Aorta (tissue), 5 donors: ENCODE measurements at regions not wholly inside any gene's neighbourhood (a gene's known extent, or its start where the extent isn't known, plus 50 kb on each side); places are given as distances from the start of the nearest gene placed in this dataset.
"Not testable (repeated sequence)": the region's sequence is repeated elsewhere in the genome, so short reads cannot be mapped to it uniquely, and the experiment has no call there.

Source experiments
- ATAC-seq: fragments of 200-7000 bp; cut with Tn5 transposase; one replicate; pipeline ENCODE4 v1.9.1; 2022; ENCODE audit warnings: moderate library complexity; ENCODE audit not compliant: low FRiP score
- DNase-seq, 2 donors: peaks; one replicate each; pipeline ENCODE4 v3.0.0-alpha.2; 2020
- H3K27ac ChIP-seq, 2 donors: one replicate each; pipeline ENCODE4 v1.5.1; 2013; ENCODE audit warnings: low read length in 2 of 2, mild to moderate bottlenecking in 2 of 2, moderate library complexity in 2 of 2, control low read depth in 1 of 2, inconsistent platforms in 1 of 2, low read depth in 1 of 2
- H3K27me3 ChIP-seq, 2 donors: one replicate each; pipeline ENCODE4 v1.6.1; 2013; ENCODE audit warnings: control low read depth in 1 of 2, low read length in 1 of 2, mild to moderate bottlenecking in 1 of 2, moderate library complexity in 1 of 2; ENCODE audit not compliant: insufficient read depth in 2 of 2, control insufficient read depth in 1 of 2
- H3K36me3 ChIP-seq, 2 donors: one replicate each; pipeline ENCODE4 v1.6.1; 2013; ENCODE audit warnings: control low read depth in 1 of 2, low read length in 1 of 2, mild to moderate bottlenecking in 1 of 2; ENCODE audit not compliant: insufficient read depth in 2 of 2, control insufficient read depth in 1 of 2
- H3K4me1 ChIP-seq, 2 donors: one replicate each; pipeline ENCODE4 v1.6.1; 2013; ENCODE audit warnings: low read length in 2 of 2, control low read depth in 1 of 2, mild to moderate bottlenecking in 1 of 2, moderate library complexity in 1 of 2; ENCODE audit not compliant: insufficient read depth in 2 of 2, control insufficient read depth in 1 of 2
- H3K4me3 ChIP-seq, 2 donors: one replicate each; pipeline ENCODE4 v1.5.1; 2013; ENCODE audit warnings: low read length in 2 of 2, control low read depth in 1 of 2, mild to moderate bottlenecking in 1 of 2
- H3K9me3 ChIP-seq: one replicate; pipeline ENCODE4 v1.6.1; 2013; ENCODE audit warnings: mild to moderate bottlenecking, low read length; ENCODE audit not compliant: control insufficient read depth
- whole genome bisulfite sequencing, 2 donors: extraction: QIAGEN DNeasy Blood & Tissue Kit; methylation state at CpG; one replicate each; pipeline ENCODE4 v1.1.7; 2013; 5-methylcytosine and 5-hydroxymethylcytosine counted together
- intact Hi-C, 2 donors: fragments of 100-400 bp; cut with DNase I; formaldehyde crosslinking; loops; one replicate each; pipeline versions ENCODE4 v1.14.2 to v1.15.0; 2022
- donor health status: healthy with polysubstance abuse.
- donor health status: Bipolar disorder and iron deficiency.
- donor health status: DM: no; HTN: no; CAD: no.
- donor health status: DM: no; HTN: no; CAD: no.
- donor health status: DM: yes; HTN: yes; CAD: no.

DNA sequence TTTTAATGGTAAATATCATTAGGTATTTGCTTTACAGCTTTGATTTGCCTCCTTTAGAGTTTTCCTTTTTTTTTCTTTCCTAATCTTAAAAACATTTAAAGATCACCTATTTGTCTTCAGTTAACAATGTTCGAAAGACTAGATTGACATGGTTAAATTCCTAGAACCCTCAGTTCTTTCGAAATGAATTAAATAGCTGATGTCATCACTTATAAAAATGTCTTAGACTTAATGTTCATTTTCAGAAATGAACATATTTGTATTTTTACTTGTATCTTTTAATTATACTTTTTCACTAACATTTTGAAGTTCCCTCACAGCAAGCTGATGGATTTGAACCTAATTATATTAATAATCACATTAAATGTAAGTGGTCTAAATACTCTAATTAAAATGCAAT is 205.3 kb upstream of the IRX4 start:
- ATAC-seq (no peak), DNase-seq (no peak)
- no peaks in the 10 kb centered on the region for H3K27me3 ChIP-seq
- H3K27ac ChIP-seq = no peak overlapping the region
- H3K36me3 ChIP-seq = no peaks in the 10 kb centered on the region
- no peak overlapping the region for H3K4me3 ChIP-seq
- WGBS, 2 donors = 73 to 81% methylated on average over 2 of the region's 2 CpGs
- peaks cover 2% of the 10 kb centered on the region for H3K9me3 ChIP-seq
- no peaks in the 10 kb centered on the region for H3K4me1 ChIP-seq
- intact Hi-C loops = no loop called here

DNA sequence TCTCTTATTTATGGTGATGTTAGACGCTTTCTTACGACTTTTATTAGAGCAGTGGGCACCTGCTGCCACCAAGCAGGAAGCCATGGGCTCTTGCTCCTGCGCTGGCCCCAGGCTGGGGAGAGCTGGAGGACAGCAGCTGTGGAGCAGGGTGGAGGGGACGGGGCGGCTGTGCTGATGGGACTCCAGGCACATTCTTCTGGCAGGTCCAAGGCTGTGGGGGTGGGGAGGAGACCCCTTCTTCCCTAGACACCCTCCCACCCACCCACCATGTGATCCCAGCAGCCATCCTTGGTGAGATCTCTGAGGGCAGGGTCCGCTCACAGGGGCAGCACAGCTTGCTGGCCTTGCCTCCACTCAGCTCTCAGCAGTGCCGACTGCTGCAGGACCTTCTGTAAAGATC is 192.6 kb upstream of the IRX4 start:
- Histone ChIP-seq H3K4me1 (no peaks in the 10 kb centered on the region), H3K36me3 (no peaks in the 10 kb centered on the region), H3K27me3 (no peaks in the 10 kb centered on the region), H3K4me3 (no peak overlapping the region), H3K9me3 (no peaks in the 10 kb centered on the region), H3K27ac (no peak overlapping the region)
- ATAC-seq = no peak
- 62 to 84% methylated on average over 7 of the region's 7 CpGs for WGBS, 2 donors
- intact Hi-C loops = no loop called here
- no peak for DNase-seq

DNA sequence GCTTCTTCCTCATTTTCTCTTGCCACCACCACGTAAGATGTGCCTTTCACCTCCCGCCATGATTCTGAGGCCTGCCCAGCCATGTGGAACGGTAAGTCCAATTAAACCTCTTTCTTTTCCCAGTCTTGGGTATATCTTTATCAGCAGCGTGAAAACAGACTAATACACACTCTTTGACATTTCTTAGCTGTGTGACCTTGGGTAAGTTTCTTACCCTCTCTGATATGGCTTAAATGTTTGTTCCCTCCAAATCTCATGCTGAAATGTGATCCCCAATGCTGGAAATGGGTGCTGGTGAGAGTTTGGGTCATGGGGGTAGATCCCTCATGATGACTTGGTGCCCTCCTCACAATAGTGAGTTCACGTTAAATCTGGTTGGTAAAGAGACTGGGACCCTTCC is 188.8 kb upstream of the IRX4 start:
- no peak for DNase-seq
- H3K36me3 ChIP-seq = no peaks in the 10 kb centered on the region
- no peaks in the 10 kb centered on the region for H3K9me3 ChIP-seq
- H3K4me3 ChIP-seq = no peak overlapping the region
- no peaks in the 10 kb centered on the region for H3K27me3 ChIP-seq
- intact Hi-C loops = no loop called here
- ATAC-seq = no peak
- no peaks in the 10 kb centered on the region for H3K4me1 ChIP-seq
- no peak overlapping the region for H3K27ac ChIP-seq
- WGBS, 2 donors = 90 to 94% methylated on average over 5 of the region's 5 CpGs

GRCh38 chr5:2070787-2071186 is 188.1 kb upstream of the IRX4 start:
- H3K9me3 ChIP-seq, H3K27me3 ChIP-seq, H3K4me3 ChIP-seq, H3K36me3 ChIP-seq, H3K4me1 ChIP-seq, H3K27ac ChIP-seq, DNase-seq, ATAC-seq, intact Hi-C loops: not testable (repeated sequence)
- 67 to 71% methylated on average over 4 of the region's 4 CpGs for WGBS, 2 donors

- no peaks in the 10 kb centered on the region for H3K4me1 ChIP-seq
- DNase-seq (no peak), ATAC-seq (no peak)
- H3K36me3 ChIP-seq = no peaks in the 10 kb centered on the region
- H3K9me3 ChIP-seq = peaks cover 4% of the 10 kb centered on the region
- H3K4me3 ChIP-seq = no peak overlapping the region
- intact Hi-C loops = no loop called here
- no peaks in the 10 kb centered on the region for H3K27me3 ChIP-seq
- H3K27ac ChIP-seq = no peak overlapping the region
- WGBS, 2 donors = 49 to 66% methylated on average over 13 of the region's 13 CpGs
Observed at GRCh38 chr5:2068531-2068930, 185.8 kb upstream of the IRX4 start.

DNA sequence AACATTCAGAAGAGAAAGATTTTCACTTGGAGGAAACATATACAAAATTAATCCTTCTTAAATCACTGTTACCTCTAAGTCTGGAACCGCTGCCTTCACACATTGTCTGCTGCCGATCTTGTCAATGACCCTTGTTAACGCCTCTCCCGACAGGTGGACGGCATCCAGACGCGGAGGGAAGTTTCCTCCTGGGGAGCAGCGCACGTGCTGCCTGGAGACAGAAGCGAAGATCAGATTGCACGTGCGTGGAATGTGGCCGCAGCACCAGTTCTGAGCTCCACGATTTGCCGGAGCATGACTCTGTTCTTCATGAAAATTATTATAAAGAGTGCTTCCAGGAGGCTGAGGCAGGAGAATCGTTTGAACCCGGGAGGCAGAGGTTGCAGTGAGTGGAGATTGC is 183.6 kb upstream of the IRX4 start:
- ATAC-seq (no peak), DNase-seq (no peak)
- intact Hi-C loops = no loop called here
- 59 to 60% methylated on average over 17 of the region's 17 CpGs for WGBS, 2 donors
- Histone ChIP-seq H3K27me3 (no peaks in the 10 kb centered on the region), H3K4me1 (no peaks in the 10 kb centered on the region), H3K9me3 (peaks cover 4% of the 10 kb centered on the region), H3K36me3 (no peaks in the 10 kb centered on the region), H3K27ac (no peak overlapping the region), H3K4me3 (no peak overlapping the region)

DNA sequence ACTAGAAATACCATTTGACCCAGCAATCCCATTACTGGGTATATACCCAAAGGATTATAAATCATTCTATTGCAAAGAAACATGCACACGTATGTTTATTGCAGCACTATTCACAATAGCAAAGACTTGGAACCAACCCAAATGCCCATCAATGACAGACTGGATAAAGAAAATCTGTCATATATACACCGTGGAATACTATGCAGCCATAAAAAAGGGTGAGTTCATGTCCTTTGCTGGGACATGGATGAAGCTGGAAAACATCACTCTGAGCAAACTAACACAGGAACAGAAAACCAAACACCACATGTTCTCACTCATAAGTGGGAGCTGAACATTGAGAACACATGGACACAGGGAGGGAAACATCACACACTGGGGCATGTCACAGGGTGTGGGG is 180.7 kb upstream of the IRX4 start:
- ATAC-seq, H3K27me3 ChIP-seq, DNase-seq, H3K36me3 ChIP-seq, H3K4me1 ChIP-seq, intact Hi-C loops, H3K9me3 ChIP-seq, H3K4me3 ChIP-seq, H3K27ac ChIP-seq: not testable (repeated sequence)
- 82 to 86% methylated on average over 2 of the region's 2 CpGs for WGBS, 2 donors

GRCh38 chr5:2052687-2053086 is 170.0 kb upstream of the IRX4 start:
- H3K27ac ChIP-seq = no peak overlapping the region
- peaks cover 7% of the 10 kb centered on the region for H3K9me3 ChIP-seq
- ATAC-seq (no peak), DNase-seq (no peak)
- H3K4me3 ChIP-seq = no peak overlapping the region
- H3K4me1 ChIP-seq = no peaks in the 10 kb centered on the region
- no peaks in the 10 kb centered on the region for H3K36me3 ChIP-seq
- intact Hi-C loops = no loop called here
- no peaks in the 10 kb centered on the region for H3K27me3 ChIP-seq
- WGBS, 2 donors = 89 to 90% methylated on average over 13 of the region's 13 CpGs

- H3K4me1 ChIP-seq = no peaks in the 10 kb centered on the region
- WGBS, 2 donors = 52 to 56% methylated on average over 2 of the region's 2 CpGs
- ATAC-seq = no peak
- intact Hi-C loops = no loop called here
- DNase-seq = no peak
- no peaks in the 10 kb centered on the region for H3K27me3 ChIP-seq
- H3K4me3 ChIP-seq = no peak overlapping the region
- peaks cover 7% of the 10 kb centered on the region for H3K9me3 ChIP-seq
- no peak overlapping the region for H3K27ac ChIP-seq
- no peaks in the 10 kb centered on the region for H3K36me3 ChIP-seq
Observed at GRCh38 chr5:2049876-2050275, 167.2 kb upstream of the IRX4 start.
